8988T (cell line): ENCODE measurements at regions not wholly inside any gene's neighbourhood (a gene's known extent, or its start where the extent isn't known, plus 50 kb on each side); places are given as distances from the start of the nearest gene placed in this dataset.

ENCODE experiments used
- DNase-seq: peaks from one replicate; pipeline ENCODE4 v3.0.0; 2011

DNA sequence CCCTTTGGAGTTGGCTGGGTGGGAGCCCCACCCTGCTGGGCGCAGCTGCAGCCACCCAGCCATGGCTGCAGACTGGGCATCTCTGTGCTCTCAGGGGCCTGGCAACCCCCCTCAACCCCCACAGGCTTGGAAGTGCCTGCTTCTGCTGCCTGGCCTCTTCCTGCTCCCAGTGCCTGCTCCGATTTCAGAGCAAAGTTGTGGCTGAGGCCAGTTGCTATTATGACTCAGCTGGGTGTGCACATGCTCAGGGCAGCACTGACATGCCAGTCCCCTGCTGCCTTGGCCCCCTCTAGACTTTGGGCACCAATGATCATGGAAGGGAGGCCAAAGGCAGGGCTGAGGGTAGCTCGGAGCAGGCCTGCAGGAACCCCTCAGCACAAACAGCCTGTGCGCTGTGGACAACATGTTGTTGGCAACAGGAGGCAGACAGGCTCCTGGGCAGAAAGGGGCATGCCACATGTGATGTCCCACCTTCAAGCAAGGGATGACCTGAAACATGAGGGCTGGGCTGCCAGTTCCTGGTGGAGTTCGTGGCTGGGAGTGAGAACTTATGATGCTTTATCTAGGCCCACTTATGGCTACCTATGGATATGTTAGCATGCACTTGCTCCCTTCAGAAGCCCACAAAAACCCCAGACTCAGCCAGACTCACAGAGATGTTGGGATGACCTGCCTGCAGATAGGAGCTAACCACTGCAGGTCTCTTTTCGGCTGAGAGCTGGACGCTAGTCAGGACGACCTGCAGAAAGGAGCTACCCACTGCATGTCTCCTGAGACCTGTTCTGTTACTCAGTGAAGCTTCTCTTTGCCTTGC, 96.4 kb upstream of the AMOTL1 start:
- no peak for DNase-seq

GRCh38 chr11:94672636-94673035, 95.5 kb upstream of the AMOTL1 start:
- no peak for DNase-seq

DNA sequence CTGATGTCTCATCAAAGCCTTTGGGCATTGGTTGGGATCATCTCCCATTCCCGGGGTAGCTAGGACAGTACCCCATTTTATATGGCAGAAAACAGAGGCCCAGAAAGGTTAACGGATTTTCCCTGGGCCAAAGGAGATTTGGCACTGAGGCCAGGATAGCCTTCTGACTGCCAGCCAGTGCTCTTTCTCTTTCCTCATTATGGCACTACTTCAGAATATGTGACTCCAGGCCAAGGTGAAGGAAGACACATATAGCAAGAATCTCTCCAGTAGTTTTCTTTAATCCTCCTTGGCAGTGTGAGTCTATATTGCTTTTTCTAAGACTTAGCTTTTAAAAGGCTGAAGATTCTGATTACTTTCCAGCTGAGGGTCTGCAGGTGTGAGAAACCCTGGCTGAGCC, 94.8 kb upstream of the AMOTL1 start:
- no peak for DNase-seq

DNA sequence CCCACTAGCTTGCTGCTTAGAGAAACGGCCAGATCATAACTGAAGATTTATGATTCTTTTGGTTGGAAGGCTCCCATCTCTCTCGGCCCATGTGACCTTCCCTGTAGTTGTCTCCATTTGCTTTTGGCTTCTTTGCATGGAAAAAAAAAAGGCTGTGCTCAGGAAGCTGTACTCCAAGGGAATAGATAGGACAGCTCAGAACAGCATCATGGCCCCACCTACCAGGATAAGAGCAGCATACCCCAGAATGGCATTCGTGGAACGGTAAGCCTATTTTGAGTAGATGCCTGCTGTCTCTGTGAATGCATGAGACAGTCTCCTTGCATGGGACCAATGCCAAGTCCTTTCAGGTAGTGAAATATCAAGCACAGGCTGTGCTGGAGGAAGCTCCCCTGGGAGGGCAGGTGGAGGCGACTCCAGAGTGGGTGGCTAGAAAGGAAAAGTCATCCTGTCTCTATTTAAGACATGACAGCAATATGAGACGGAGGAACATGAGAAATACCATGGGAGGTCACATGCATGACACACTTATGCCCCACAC, 94.1 kb upstream of the AMOTL1 start:
- DNase-seq = no peak

- no peak for DNase-seq
These were observed 92.9 kb upstream of the AMOTL1 start for GRCh38 chr11:94675239-94675638.

DNA sequence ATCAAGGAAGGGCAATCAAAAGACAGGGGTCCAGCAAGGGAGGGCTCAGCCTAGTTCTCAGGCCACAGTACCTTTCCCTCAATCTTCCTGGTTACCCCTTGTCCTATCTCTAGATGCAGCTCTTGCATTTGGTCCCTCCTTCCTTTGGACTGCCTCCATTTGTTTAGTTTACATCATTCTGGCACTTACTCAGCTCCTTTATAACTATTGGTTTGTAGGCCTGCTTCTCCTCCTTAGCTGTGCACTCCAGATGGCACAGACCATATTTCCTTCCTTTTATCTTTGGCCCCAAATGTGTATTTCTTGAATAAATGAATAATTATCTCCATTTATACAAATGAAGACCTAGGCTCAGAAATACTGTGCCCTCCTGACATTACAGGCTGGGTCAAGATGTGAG, 92.3 kb upstream of the AMOTL1 start:
- no peak for DNase-seq

GRCh38 chr11:94676814-94677213, 91.3 kb upstream of the AMOTL1 start:
- no peak for DNase-seq

- no peak for DNase-seq
These were observed 89.9 kb upstream of the AMOTL1 start for GRCh38 chr11:94678236-94678635.

GRCh38 chr11:94678901-94679300, 89.3 kb upstream of the AMOTL1 start:
- DNase-seq = no peak

DNA sequence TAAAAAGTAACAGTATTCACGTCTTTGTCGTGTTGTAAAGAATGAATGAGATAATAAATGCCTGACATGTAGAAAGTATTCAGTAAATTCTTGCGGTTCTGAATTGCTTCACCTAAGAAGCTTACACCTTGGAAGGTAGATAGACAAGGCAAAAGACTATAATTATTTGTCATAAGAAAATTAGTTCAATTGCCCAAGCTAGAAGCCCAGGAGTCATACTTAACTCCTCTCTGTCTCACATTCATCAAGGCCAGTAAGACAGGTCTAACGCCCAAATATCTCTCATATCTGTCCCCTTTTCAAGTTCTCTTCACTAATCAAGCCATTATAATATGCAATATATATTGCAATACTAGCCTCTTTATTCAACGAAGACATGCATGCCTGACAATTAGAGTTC, 87.7 kb upstream of the AMOTL1 start:
- DNase-seq = no peak

DNA sequence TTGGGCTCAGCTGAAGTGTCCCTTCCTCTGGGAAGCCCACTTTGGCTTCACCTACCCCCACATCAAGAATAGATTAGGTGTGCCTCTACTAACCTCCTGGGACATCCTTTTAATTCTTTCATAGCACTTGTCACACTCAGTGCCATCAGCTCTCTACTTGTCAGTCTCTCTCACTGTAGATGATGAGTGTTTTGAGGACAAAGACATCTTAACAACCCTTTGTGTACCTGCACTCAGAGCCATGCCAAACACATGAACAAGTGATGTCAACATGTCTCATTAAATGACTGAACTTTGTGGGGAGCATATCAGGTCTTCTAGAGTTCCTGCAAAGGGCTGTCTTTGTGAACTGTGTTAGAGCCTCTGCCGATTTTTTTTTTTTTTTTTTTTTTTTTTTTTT, 87.0 kb upstream of the AMOTL1 start:
- DNase-seq = no peak

GRCh38 chr11:94681852-94682251, 86.3 kb upstream of the AMOTL1 start:
- no peak for DNase-seq

DNA sequence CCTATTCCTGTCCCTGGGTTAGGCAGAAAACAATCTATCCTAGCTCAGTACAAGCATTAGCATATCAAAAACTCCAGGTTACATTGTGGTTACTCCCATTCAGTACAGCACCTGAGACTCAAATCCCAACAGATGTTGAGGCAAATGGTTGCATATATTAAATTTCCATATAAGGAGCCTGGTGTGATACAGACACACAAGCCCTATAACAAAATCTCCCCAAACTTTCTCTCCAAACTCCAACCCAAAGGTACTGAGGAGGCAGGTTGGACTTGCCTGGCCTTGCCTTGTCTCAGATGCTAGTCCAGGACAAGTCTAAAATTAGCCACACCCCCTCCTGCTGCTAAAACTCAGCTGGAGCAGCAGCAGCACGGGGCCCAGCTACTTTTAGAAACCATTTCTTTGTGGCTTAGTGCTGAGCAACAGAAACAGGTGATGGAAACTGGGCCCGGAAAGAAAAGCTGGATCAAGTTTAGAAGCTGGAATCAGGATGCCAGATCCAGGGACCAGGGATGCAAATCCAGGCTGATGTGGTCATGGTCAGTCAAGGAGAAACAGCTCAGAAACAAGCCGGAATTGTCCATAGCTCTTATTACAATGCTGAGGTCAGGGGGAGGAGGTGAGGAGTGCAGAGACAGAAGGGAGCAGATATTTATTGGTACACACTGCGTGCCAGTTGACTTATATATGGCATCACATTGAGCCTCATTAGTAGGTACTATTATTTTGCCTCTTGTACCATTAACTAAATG, 73.7 kb upstream of the AMOTL1 start:
- no peak for DNase-seq

- no peak for DNase-seq
These were observed 71.0 kb upstream of the AMOTL1 start for GRCh38 chr11:94697156-94697555.

- DNase-seq = no peak
These were observed 67.5 kb upstream of the AMOTL1 start for GRCh38 chr11:94700622-94701021.

- no peak for DNase-seq
These were observed 65.7 kb upstream of the AMOTL1 start for GRCh38 chr11:94702481-94702880.

DNA sequence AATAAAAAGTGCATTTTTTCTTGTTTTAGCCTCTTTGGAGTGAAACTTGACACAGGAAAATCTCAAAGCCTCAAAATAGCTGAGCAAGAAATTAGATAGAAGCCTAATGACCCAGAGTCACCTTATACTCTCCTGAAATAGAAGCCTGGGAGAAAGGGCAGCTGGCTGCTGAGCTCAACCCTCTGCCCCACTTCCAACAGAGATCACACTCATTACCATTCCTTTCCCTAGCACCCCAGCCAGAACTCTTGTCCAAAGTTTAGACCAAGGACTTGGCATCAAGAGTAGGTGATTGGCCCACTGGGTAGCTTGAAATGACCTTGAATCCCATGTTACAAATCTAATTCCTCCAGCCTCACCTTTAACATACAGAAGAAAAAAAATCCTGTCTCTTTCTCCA, 62.7 kb upstream of the AMOTL1 start:
- DNase-seq = no peak

GRCh38 chr11:94705891-94706615, 62.1 kb upstream of the AMOTL1 start:
- DNase-seq = peak; percentile 17

GRCh38 chr11:94708176-94708575, 60.0 kb upstream of the AMOTL1 start:
- no peak for DNase-seq

DNA sequence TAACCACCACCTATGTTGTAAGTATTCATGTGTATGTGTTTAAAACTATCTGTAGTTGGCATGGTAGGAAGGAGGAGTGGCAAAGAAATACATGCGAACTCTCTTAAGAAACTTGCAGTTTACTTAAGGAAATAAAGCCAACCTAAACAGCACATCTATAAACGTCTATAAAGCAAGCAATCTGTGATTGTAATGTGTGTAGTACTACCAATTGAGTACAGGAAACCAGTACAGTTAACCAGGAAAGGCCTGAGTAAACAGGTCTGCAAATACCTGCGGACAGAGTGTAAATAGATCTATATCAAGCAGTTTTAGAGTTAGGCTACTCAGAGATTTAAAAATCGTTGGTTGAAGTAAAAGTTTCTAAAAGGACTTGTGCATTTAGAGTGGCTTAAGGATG, 59.5 kb upstream of the AMOTL1 start:
- DNase-seq = no peak

DNA sequence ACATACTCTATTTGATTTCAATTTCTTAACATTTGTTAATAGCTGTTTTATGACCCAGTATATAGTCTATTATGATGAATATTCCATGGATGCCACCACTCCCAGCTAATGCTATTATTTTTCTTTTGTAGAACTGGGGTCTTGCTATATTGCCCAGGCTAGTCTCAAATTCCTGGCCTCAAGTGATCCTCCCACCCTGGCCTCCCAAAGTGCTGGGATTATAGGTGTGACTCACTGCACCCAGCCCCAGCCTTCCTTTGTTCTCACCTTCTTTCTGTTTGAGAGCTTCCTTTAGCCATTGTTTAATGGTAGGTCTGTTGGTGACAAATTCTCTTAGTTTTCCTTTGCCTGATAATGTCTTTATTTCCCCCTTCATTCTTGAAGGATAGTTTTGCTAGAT, 52.9 kb upstream of the AMOTL1 start:
- no peak for DNase-seq

GRCh38 chr11:94717667-94718066, 50.5 kb upstream of the AMOTL1 start:
- no peak for DNase-seq
